GM21390 (cell line): ENCODE measurements at regions not wholly inside any gene's neighbourhood (a gene's known extent, or its start where the extent isn't known, plus 50 kb on each side); places are given as distances from the start of the nearest gene placed in this dataset.

Experiments
- ATAC-seq: cut with Tn5 transposase; IDR thresholded peaks from one replicate; pipeline ENCODE4 v1.9.1; 2021; ENCODE audit not compliant: unreplicated experiment

DNA sequence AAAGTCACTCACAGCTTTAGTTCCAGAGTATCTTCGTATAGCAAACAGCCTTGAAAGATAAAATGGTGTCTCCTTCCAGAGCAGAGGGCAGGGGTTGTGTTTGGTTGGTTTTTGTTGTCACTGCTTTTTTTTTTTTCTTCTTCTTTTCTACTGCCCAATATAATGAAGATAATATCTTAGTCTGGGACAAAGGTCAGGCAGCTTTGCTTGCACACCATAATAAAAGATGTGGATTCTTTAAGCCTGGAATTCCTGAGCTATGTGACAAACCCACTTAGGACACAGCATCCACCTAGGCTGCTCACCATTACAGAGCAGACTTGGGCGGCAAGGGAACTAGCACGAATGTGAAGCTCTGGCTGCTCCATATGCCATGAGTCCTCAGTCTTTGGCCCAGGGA is 165.6 kb upstream of the MIR17HG start:
- no peak for ATAC-seq

DNA sequence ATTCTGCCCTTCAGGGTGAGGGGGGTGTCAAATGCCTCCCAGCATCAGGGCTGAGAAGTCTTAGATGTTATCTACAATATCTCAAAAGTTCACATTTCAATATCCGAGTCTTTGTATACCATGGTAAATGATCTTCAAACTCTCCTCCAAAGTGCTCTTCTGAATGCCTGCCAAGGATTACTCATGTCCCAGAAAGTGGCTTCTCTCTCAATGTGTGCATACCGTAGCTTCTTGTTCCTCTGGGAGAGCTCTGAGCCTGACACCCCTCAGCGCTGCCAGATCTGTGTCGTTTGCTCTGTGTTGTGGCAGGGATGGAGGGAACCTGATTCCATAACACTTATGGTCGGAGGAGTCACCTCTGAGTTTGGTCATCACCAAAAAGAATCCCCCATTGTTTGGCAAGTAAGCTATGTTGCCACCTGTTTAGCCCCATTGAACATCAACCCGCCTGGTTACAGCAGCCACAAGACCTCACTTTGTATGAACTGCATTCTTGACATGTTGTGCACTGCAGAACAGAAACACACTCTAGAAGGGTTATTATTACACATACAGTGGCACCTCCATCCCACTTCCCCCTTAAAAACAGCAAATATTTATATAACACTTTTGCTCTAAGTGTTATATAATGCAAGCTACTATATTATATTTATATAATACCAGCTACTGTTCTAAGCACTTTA is 163.1 kb upstream of the MIR17HG start:
- ATAC-seq = no peak

DNA sequence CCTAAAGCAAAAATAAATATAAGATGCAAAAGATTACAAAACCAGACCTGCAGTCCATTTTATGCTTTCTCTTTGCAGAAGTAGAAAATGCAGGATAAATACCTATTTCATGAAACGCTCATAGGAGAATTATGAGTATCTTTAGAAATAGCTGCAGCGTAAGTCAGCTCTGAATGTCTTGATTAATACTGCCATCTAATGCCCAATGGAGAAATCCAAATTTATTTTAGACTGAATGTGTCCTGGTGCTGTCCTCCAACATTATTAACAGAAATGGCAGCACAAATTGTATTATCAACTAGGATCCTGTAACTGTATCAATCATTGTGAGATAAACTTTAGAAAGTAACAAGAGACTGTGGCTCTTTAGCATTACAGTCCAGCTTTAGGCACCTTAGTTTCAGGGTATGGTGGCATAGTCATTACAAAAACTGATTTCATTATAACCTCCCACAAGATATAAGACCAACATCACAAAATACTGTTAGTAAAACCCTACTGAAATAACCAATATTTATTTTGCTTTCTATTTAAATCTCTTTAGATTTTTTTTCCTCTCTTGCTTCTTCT is 162.1 kb upstream of the MIR17HG start:
- ATAC-seq = no peak

DNA sequence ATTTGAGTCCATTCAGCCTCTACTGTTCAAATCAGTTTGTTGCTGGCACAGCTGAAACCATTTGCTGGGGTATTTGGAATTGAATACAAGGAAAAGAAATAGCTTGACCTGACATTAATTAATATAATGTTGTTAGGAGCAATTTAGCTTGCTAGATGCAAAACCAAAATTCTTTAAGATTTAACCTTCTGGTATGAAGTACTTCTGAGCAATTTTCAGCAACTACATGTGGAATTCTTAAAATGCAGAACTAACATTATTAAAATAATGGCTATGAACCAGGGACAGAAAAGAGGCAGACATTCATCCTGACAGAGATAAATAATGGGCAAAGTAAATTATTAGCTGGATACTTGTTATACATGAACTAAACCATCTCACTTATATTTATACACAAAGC is 160.0 kb upstream of the MIR17HG start:
- ATAC-seq = no peak

DNA sequence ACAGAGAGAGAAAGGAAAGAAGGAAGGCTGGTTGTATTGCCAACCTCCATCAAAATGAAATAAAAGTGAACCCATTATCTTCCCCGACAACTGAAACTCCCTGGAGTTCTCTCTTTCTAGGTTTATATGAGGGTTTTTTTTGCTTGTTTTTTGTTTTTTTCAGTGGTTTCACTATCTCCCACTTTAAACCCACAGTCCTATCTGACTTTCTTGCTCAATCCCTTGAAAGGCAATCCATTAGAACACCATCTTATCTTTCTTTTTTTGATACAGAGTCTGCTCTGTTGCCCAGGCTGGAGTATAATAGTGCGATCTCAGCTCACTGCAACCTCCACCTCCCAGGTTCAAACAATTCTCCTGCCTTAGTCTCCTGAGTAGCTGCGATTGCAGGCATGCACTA is 158.0 kb upstream of the MIR17HG start:
- ATAC-seq = no peak

DNA sequence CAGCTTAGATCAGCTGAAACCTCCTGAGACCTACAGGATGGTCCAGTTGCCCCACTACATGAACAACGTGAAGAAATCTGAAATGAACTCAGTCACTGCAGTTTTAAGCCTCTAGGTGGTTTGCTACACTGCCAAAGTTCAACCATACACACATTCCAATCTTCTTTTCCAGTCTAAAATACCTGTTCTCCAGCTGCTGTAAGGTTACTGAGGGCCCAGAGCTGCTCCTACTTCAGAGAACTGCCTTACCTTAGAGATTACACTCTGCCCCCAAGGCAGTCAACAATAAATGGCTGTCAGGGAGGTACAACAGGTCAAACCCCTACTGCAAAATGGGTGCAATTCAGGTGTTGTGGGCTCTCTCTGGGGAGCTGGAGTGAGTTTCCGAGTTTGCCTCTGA is 154.1 kb upstream of the MIR17HG start:
- no peak for ATAC-seq

DNA sequence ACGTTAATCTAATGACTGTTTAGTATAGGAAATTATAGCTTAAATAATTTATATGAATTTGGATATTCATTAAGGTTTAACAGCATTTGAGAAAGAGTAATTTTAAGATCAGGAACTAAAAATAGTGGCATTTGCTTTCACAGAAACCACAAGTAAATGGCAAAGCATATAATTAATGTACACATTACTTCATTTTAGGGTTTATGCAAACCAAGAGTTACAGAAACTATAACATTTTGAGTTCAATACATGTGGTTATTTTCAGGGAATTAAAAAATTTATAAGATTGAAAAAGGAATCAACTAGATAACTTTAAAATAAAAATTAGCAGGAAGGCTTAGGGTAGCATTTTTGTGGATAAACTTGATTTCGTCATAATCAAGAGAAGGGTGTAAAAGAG is 151.7 kb upstream of the MIR17HG start:
- ATAC-seq = no peak

DNA sequence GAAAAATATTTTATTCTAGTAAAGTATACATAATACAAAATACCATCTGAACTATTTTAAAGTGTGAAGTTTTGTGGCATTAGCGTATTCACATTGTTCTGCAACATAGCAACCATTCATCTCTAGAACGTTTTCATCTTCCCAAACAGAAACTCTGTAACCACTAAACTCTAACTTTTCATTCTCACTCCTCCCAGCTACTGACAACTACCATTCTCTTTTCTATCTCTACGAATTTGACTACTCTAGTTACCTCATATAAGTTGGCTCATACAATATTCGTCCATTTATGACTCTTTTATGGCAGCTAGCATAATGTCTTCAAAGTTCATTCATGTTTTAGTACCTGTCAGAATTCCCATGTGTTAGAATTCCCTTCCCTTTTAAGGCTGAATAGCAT is 150.5 kb upstream of the MIR17HG start:
- ATAC-seq = no peak

DNA sequence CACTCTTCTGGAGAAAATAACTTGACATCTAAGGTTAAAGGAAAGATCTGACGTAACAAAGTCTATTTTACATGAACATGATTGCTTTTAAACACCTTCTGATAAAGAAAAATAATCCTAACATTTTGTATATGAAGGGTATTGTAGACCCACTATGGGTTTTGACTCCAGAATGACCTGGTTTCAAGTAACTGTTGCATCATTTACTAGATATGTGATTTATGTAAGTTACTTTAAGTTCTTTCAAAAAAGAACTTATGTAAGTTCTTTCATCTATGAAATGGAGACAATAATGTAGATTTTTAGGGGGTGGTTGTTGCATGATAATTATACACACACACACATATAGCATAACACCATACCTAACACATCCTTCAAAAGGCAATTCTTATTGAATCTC is 147.6 kb upstream of the MIR17HG start:
- no peak for ATAC-seq

DNA sequence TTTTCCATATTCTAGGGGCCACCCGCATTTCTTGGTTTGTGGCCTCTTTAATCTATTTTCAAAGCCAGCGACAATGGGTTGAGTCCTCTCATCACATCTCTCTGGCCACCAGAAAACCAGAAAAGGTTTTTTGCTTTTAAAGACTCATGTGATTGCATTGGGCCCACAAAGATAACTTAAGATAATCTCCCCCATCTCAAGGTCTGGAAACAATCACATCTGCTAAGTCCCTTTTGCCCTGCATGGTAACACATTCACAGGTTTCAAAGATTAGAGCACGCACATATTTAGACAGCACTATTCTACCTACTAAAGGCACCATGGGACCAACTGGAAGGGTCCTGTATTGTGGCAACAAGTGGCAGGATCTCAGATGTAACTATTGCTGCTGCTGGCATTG is 147.0 kb upstream of the MIR17HG start:
- no peak for ATAC-seq

DNA sequence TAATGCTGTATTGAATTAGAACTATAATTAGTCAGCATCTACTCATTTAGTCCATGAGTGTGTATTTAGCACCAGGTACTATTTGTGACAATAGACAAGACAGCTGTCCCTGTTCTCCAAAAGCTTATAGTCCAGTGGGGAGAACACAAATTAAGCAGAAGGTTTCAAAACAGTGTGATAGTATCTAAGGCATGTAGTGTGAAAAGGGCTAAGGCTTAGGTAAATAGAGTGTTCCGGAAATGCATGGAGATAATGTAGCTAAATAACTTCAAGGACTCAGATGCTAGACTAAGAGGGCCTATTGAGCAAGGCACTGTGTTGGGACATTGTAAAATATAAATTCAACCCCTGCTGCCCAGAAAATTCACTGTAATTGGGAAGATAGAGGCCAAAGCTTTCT is 144.1 kb upstream of the MIR17HG start:
- no peak for ATAC-seq

DNA sequence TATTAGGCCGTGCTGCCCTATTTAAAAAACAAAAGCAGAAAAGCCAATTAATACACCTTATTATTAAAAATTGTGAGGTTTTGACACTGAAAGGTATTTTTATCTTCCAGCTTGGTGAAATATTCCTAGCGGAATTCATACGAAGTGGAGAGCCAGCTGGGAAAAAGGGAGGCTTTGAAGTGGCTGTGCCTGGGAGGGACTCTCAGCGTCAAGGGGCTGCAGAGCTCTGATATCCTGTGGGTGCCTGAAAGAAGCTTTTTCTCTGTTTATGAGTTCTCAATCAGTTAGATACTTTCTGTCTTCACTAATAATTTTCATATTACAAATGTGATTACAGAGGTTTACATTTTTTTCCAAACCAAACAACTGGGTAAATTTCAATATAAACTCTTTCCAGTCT is 140.2 kb upstream of the MIR17HG start:
- ATAC-seq = no peak

DNA sequence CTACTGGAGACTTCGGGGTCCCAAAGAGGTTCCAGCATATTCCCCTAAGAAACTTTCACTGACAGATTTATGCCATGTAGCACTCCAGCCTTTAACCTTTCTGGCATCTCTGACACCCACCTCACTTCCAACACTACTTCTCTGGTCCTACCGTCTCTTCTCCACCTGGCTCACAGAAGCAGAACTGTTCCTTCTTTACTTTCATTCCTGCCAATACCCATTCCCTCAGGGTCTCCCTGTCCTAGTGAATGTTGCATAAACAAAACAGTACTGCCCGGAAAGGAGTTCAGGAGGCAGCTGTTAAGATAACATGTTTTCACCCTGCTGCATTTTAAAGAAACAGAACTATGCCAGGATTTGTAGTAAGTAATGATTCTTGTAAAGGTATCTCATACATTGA is 136.0 kb upstream of the MIR17HG start:
- no peak for ATAC-seq

DNA sequence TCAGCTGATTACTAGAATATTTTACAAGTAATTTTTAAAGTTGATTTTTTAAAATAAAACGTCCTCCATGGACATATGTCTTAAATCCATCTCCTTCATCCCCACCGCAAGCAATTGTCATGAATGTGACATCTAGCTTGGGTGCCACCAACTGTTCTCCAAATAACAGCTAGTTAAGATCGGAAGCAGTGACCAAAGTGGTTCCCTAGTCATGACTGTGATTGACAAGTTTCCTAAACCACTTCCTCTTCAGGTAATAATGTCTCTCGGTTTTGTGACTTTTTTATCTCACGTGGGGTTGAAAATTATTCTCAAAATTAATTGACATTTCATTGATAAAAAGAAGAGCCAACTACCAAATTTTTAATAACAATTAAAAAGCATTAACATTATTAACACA is 135.3 kb upstream of the MIR17HG start:
- no peak for ATAC-seq

DNA sequence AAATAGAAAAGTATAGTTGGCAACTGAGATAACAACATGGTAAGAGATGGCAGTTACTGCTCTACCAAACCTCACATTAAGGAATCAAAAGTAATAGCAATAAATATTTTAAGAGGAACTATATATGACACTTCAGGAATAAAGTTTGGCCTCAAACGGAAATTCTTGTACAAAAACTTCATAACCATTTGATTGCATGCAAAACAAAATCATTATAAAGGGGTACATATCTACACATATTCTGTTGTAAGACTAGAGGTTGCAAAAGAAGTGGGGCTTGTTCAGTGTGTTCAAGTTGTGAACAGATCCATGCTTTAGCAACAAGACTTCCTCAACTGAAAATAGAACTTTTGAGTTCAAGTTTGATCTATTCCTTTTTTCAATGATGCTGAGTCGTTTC is 133.5 kb upstream of the MIR17HG start:
- ATAC-seq = no peak

DNA sequence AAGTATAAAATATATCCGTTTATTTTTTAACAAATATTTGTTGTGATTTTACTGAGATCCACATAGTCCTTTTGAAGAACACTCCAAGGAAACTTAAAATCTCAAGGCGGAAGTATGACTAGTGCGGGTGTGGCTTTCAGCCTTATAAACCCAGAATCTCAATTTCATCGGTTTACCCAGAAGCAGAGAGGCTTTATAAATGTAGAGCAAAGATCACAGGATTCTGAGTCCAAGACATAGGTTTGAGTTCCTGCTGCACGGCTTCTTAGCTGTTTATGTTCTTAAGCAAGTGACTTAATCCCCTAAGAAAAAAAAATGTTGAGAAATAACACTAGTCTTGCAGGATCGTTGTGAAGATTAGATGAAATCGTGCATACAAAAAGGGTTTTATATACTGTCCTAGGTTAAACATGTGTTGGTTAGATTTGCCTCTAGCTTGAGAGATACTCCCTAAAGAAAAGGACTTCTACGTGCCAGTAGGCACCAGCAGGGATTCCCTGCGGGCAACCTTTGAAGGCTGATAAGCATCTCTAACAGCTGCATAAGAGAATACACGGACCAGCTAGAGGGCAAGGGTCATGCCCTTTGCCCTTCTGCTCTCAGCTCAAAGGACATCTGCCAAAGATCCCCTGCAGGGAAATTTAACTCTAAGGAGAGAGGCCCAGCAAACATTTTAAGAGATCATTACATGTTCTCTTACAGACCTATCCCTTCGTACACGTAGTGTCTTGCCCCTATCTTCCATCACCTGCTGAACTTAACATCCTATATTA is 130.4 kb upstream of the MIR17HG start:
- no peak for ATAC-seq

DNA sequence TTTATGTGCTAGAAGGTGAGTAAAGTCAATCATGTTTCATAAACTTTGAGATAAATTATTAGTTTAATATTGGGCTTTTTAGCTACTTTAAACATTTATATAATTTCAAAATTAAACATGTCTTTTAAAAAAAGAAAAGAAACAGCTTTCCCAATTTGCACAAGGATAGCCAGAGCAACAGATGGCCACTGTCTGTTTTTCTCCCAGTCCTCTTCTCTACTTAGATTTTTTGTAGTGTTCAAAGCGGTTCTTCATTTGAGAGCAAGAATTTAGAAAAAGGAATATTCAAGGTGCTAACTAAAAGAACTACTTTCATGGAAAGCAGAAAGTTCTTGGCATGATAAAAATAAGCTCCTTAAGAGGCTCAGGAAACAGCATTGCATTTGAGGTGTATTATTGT is 128.3 kb upstream of the MIR17HG start:
- ATAC-seq = no peak

DNA sequence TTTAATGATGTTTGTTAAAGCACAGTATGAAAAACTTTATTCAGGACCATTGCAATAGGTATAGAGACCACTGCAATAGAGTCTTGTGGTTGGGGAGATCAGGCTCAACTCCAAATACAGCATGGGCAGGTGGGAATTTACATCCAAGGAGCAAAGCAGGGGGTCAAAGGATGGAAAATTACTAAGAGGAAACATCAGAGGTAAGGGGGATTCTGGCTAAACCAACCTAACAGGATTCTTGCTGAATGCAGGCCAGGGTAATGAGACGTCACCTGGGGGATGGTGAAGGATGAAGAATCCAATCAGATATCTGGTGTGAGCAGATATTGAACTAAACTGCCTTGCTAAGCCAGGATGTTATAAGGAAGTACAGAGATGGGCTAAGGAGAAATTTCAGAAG is 126.6 kb upstream of the MIR17HG start:
- no peak for ATAC-seq

DNA sequence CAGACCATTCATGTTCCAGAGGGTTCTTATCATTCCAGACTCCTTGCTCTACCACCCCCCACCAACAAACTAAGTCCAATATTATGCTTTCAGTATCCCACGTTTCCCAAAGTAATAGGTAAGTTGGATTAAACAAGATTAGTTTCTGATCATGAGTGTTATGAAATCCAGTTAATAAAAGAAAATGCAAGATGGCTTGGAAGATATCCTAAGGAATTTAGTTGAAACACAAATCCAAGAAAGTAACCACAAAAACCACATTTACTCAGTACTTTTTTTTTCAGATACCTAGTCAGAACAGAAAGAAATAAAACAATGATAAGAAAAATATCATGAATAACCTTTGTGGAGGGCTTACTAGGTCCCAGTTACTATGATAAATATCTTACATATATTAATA is 119.4 kb upstream of the MIR17HG start:
- ATAC-seq = no peak

DNA sequence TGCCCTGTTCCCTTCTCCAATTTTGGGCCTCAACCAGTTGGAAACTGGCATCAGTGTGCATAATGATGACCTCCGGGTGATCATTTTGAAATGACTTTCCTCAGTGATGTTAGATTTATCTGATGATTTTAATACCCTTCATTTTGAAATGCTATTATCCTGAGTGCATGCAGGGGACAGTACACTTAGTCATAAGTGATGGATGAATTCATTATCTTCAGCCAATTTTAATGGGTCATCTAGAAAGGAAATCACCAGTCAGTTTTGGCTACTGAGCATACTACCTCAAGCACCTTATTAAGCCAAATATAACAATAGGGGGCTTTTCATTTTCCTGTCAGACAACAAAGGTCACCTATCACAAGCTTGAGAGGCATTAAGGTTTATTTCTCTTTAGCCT is 118.5 kb upstream of the MIR17HG start:
- ATAC-seq = no peak

DNA sequence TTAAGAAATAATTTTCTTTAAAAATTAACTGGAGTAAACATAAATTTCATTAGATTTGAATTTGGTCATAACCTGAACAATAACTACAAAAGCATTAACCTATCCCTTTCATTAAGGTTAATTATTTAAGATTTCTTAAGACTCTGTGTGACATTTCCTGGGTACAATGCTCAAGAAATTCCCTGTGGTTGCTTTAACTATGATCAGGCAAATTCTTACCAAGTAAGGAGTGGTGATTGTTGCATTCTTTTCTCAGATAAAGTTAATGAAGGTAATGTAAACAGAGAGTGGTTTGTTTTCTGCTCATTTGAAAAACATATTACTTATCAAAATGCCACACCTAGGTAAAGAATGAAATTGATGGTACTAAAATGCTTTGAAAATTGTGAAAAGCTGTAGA is 114.8 kb upstream of the MIR17HG start:
- no peak for ATAC-seq

DNA sequence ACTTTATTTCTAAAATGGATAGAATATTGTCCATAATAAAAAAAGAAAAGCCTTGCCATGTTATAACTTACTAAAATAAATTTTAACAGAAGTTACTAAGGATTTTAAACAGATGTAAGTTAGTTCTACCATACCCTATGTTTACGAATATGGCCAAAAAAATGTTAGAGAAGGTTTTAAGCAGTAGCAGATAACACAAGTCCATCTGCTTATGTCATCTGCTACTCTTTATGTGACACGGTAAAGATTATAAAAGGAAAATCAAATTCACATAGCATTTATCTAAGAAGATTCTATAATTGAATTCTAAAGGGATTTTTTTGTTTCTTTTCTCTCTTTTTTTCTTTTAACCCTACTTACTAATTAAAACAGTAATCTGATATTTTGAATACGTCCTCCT is 114.2 kb upstream of the MIR17HG start:
- no peak for ATAC-seq

DNA sequence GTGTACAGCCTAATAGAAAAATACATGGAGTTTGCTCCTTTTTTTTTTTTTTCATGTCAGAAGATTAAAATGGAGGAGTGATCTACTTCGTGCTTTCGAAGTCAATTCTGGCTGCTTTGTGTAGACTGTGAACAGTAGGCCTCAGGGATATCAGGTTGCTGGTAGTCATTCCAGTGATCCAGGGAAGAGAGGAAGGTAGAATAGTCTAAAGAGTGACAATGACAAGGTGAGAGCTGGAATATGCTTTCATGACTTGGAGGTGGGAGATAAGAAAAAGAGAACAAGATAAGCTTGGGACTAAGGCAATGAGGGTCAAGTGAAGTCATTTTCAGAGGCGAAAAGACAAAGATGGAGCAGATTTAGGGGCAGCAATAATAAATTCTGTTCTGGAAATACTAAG is 111.3 kb upstream of the MIR17HG start:
- ATAC-seq = no peak
